ENCODE measurements at regions not wholly inside any gene's neighbourhood (a gene's known extent, or its start where the extent isn't known, plus 50 kb on each side); places are given as distances from the start of the nearest gene placed in this dataset.

DNA sequence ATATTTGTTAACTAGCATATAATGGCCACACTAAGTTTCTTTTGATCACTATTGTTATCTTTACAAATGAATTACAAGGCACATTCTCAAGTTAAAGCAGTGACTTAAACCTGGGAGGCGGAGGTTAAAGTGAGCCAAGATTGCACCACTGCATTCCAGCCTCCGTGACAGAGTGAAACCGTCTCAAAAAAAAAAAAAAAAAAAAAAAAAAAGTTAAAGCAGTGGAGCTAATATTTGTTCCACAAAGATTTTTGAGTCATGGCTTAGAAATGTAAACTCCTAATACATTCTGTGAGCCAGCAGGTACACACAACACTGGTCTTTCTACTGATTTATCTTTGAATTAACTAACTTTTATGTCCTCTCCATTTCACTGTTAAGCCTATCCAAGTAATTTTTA is 221.7 kb upstream of the HTR1E start:
- Histone ChIP-seq H2BK12ac (ENCODE audit: insufficient read length, low read depth, low read length) (no peak overlapping the region), H2AFZ (ENCODE audit: low read length) (no peak overlapping the region), H2AK5ac (ENCODE audit: insufficient read length, low read length) (no peak overlapping the region), H4K8ac (replicated peaks; ENCODE audit: insufficient read length, low read depth, low read length) (no peak overlapping the region), H2BK15ac (ENCODE audit: low read depth, low read length) (no peak overlapping the region), H3K14ac (ENCODE audit: insufficient read depth, low read length) (no peak overlapping the region), H3K79me2 (ENCODE audit: insufficient read depth, low read length) (no peaks in the 10 kb centered on the region), H2BK5ac (ENCODE audit: insufficient read length, low read length) (no peak overlapping the region), H3K27ac (ENCODE audit: insufficient read length, low read depth, low read length) (no peak overlapping the region), H3K4me2 (ENCODE audit: insufficient read depth, insufficient read length, low read length) (no peak overlapping the region), H3K23me2 (ENCODE audit: insufficient read length, low read depth, low read length, poor library complexity, severe bottlenecking) (no peaks in the 10 kb centered on the region), H3K79me1 (ENCODE audit: insufficient read depth, low read depth, low read length, poor library complexity, severe bottlenecking) (no peaks in the 10 kb centered on the region), H3K27me3 (ENCODE audit: insufficient read depth, low read length) (no peaks in the 10 kb centered on the region), H3K18ac (ENCODE audit: insufficient read length, low read depth, low read length) (no peak overlapping the region), H3K56ac (ENCODE audit: insufficient read length, low read depth, low read length) (no peak overlapping the region), H4K91ac (ENCODE audit: insufficient read length, low read depth, low read length) (no peak overlapping the region), H2BK20ac (ENCODE audit: low read depth, low read length, poor library complexity, severe bottlenecking) (no peak overlapping the region), H3K9ac (ENCODE audit: extremely low read depth, insufficient read length, low read length) (no peak overlapping the region), H2BK120ac (ENCODE audit: low read depth, low read length, poor library complexity, severe bottlenecking) (no peak overlapping the region), H3K9me3 (ENCODE audit: control insufficient read depth, low read depth, low read length) (no peaks in the 10 kb centered on the region), H3K23ac (ENCODE audit: insufficient read length, low read depth, low read length) (no peak overlapping the region), H3K4ac (ENCODE audit: low read depth, low read length) (no peak overlapping the region), H3T11ph (ENCODE audit: low read length) (no peak overlapping the region), H4K5ac (ENCODE audit: insufficient read length, low read depth, low read length) (no peak overlapping the region), H3K4me1 (ENCODE audit: insufficient read depth, low read length) (no peaks in the 10 kb centered on the region), H4K20me1 (ENCODE audit: control insufficient read depth, insufficient read depth, insufficient read length) (no peaks in the 10 kb centered on the region)
- WGBS (ENCODE audit: extremely low coverage, insufficient read length, low lambda C conversion rate) = no CpG with 5 or more reads among the region's 3 CpGs
- H3K36me3 Mint-ChIP-seq (ENCODE audit: insufficient read depth in 1 of 3, low read depth in 3 of 3) = peaks cover 0 to 3% (median 0%) of the 10 kb centered on the region in 3 experiments; a peak in 1 of 7 replicates
- peaks cover 8 to 11% of the 10 kb centered on the region in 2 experiments for H3K4me1 Mint-ChIP-seq
- TF ChIP-seq CTCF (conservative IDR thresholded peaks at IDR 0.05) = no peak
- peaks cover 4 to 5% of the 10 kb centered on the region in 2 experiments; a peak in 3 of 5 replicates for H3K9me3 Mint-ChIP-seq
- DNase-seq = no peak
- H3K4me3 Mint-ChIP-seq = no peak overlapping the region
- no peak overlapping the region for H3K27ac Mint-ChIP-seq
- no peaks in the 10 kb centered on the region for H3K27me3 Mint-ChIP-seq (ENCODE audit: low read depth)
